Thoracic aorta (tissue), 2 donors: ENCODE measurements at regions not wholly inside any gene's neighbourhood (a gene's known extent, or its start where the extent isn't known, plus 50 kb on each side); places are given as distances from the start of the nearest gene placed in this dataset.

Experiments
- ATAC-seq: fragments of 150-250 bp; one replicate; pipeline ENCODE4 v1.8.0; 2017; ENCODE audit warnings: low read depth; ENCODE audit not compliant: insufficient number of reproducible peaks, low FRiP score
- DNase-seq: peaks from one replicate; pipeline ENCODE4 v3.0.0-alpha.2; 2020; ENCODE audit warnings: low spot score
- H3K27ac ChIP-seq, 2 donors: fragments of 200-600 bp; sonication (generic); 1 replicate in 1 of 2; 2 replicates in 1 of 2; pipeline ENCODE4 v1.5.1; 2016; ENCODE audit warnings: mild to moderate bottlenecking in 2 of 2, moderate library complexity in 2 of 2
- H3K27me3 ChIP-seq: fragments of 200-600 bp; sonication (generic); replicated peaks from 2 replicates; pipeline ENCODE4 v1.6.0; 2016; ENCODE audit warnings: mild to moderate bottlenecking; ENCODE audit not compliant: insufficient read depth
- H3K36me3 ChIP-seq: fragments of 200-600 bp; sonication (generic); one replicate; pipeline ENCODE4 v1.5.1; 2016
- H3K4me1 ChIP-seq, 2 donors: fragments of 200-600 bp; sonication (generic); 1 replicate in 1 of 2; 2 replicates in 1 of 2; pipeline versions ENCODE4 v1.5.1 to v1.6.0; 2016; ENCODE audit warnings: low read depth in 2 of 2, mild to moderate bottlenecking in 1 of 2; ENCODE audit not compliant: control insufficient read depth in 1 of 2
- H3K4me3 ChIP-seq: fragments of 200-600 bp; sonication (generic); 2 replicates; pipeline ENCODE4 v1.5.1; 2016; ENCODE audit warnings: mild to moderate bottlenecking
- H3K9me3 ChIP-seq: fragments of 200-600 bp; sonication (generic); 2 replicates; pipeline ENCODE4 v1.5.1; 2016
- TF ChIP-seq, protein P1 (sequence below): fragments of 200-600 bp; sonication (generic); IDR thresholded peaks from one replicate; pipeline ENCODE4 v1.5.1; 2019; ENCODE audit warnings: antibody characterized with exemption

- H3K27ac ChIP-seq, result no peak overlapping the region
- peaks cover 11 to 30% of the 10 kb centered on the region in 2 donors for H3K4me1 ChIP-seq
- DNase-seq (no peak), ATAC-seq (no peak)
- TF ChIP-seq, protein P1, sequence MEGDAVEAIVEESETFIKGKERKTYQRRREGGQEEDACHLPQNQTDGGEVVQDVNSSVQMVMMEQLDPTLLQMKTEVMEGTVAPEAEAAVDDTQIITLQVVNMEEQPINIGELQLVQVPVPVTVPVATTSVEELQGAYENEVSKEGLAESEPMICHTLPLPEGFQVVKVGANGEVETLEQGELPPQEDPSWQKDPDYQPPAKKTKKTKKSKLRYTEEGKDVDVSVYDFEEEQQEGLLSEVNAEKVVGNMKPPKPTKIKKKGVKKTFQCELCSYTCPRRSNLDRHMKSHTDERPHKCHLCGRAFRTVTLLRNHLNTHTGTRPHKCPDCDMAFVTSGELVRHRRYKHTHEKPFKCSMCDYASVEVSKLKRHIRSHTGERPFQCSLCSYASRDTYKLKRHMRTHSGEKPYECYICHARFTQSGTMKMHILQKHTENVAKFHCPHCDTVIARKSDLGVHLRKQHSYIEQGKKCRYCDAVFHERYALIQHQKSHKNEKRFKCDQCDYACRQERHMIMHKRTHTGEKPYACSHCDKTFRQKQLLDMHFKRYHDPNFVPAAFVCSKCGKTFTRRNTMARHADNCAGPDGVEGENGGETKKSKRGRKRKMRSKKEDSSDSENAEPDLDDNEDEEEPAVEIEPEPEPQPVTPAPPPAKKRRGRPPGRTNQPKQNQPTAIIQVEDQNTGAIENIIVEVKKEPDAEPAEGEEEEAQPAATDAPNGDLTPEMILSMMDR, result no peak
- H3K9me3 ChIP-seq, result no peaks in the 10 kb centered on the region
- no peak overlapping the region for H3K4me3 ChIP-seq
- no peaks in the 10 kb centered on the region for H3K27me3 ChIP-seq
- H3K36me3 ChIP-seq, result no peaks in the 10 kb centered on the region
These were observed 288.1 kb downstream of the GADD45G start for GRCh38 chr9:89892920-89893319.

DNA sequence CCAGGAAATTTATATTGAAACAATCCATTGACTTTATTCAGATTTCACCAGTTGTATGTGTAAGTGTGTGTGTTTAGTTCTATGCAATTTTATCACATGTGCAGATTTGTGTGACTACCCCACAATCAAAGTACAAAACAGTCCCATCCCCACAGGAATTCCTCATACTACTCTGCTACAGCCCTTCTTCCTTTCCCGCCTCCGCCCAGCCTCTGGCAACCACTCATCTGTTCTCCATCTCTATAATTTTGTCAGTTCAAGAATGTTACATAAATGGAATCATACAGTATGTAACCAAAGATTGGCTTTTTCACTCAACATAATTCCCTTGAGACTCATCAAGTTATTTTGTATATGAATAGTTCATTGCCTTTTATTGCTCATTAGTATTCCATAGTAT lies 289.1 kb downstream of the GADD45G start:
- TF ChIP-seq, protein P1, result no peak
- H3K4me1 ChIP-seq, result peaks cover 11 to 30% of the 10 kb centered on the region in 2 donors
- H3K27ac ChIP-seq, result no peak overlapping the region
- DNase-seq, result no peak
- no peaks in the 10 kb centered on the region for H3K36me3 ChIP-seq
- no peak for ATAC-seq
- no peaks in the 10 kb centered on the region for H3K9me3 ChIP-seq
- H3K27me3 ChIP-seq, result no peaks in the 10 kb centered on the region
- H3K4me3 ChIP-seq, result no peak overlapping the region

DNA sequence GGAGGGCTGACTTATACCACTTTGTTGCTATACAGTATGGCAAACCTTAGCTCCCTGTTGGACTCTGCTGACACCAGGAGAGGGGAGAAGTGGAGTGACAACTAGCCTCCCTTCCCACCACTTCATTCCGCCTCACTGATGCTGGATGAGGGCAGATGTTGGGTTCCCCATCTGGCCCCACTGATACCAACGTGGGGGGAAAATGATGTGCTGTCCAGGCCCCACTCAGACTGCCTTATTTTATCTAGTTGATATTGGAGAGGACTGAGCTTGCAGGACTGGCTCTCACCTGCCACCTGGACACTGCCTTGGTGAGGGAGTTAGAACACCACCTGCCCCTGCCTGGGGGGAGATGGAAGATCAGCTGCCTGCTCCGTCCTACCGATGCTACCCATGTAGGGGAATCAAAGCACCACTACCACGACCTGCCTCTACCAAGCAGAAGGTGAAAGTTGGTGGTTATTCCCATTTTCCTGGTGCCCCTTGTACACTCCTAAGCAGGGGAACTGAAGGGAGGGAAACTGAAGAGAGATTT lies 292.1 kb downstream of the GADD45G start:
- Histone ChIP-seq H3K27ac (no peak overlapping the region), H3K4me1 (peaks cover 5 to 13% of the 10 kb centered on the region in 2 donors), H3K4me3 (no peak overlapping the region), H3K27me3 (no peaks in the 10 kb centered on the region), H3K9me3 (no peaks in the 10 kb centered on the region), H3K36me3 (no peaks in the 10 kb centered on the region)
- DNase-seq (no peak), ATAC-seq (no peak)
- TF ChIP-seq, protein P1, result no peak

- Histone ChIP-seq H3K27ac (no peak overlapping the region), H3K36me3 (no peaks in the 10 kb centered on the region), H3K27me3 (no peaks in the 10 kb centered on the region), H3K9me3 (no peaks in the 10 kb centered on the region), H3K4me3 (no peak overlapping the region), H3K4me1 (peaks cover 5 to 14% of the 10 kb centered on the region in 2 donors)
- ATAC-seq (no peak), DNase-seq (no peak)
- TF ChIP-seq, protein P1, result no peak
These were observed 294.8 kb downstream of the GADD45G start for GRCh38 chr9:89899573-89899972.

GRCh38 chr9:89901920-89902319 lies 297.1 kb downstream of the GADD45G start:
- H3K36me3 ChIP-seq, result no peaks in the 10 kb centered on the region
- TF ChIP-seq, protein P1, result no peak
- no peak overlapping the region for H3K4me3 ChIP-seq
- no peaks in the 10 kb centered on the region for H3K27me3 ChIP-seq
- no peaks in the 10 kb centered on the region for H3K9me3 ChIP-seq
- peaks cover 5 to 14% of the 10 kb centered on the region in 2 donors for H3K4me1 ChIP-seq
- no peak overlapping the region for H3K27ac ChIP-seq
- no peak for ATAC-seq
- DNase-seq, result no peak
